Activated effector memory CD4-positive, alpha-beta T cell treated with anti-CD3 and anti-CD28 coated beads, Interleukin-2, amount 50 U/mL, for 16 hours (primary cell): ENCODE measurements at regions not wholly inside any gene's neighbourhood (a gene's known extent, or its start where the extent isn't known, plus 50 kb on each side); places are given as distances from the start of the nearest gene placed in this dataset.
A peak's percentile ranks its signal among the peaks of the same experiment; 100 is the strongest.
"Not testable (repeated sequence)": the region's sequence is repeated elsewhere in the genome, so short reads cannot be mapped to it uniquely, and the experiment has no call there.

Experiments used
- DNase-seq: peaks from one replicate; pipeline ENCODE4 v3.0.0-alpha.2; 2020

DNA sequence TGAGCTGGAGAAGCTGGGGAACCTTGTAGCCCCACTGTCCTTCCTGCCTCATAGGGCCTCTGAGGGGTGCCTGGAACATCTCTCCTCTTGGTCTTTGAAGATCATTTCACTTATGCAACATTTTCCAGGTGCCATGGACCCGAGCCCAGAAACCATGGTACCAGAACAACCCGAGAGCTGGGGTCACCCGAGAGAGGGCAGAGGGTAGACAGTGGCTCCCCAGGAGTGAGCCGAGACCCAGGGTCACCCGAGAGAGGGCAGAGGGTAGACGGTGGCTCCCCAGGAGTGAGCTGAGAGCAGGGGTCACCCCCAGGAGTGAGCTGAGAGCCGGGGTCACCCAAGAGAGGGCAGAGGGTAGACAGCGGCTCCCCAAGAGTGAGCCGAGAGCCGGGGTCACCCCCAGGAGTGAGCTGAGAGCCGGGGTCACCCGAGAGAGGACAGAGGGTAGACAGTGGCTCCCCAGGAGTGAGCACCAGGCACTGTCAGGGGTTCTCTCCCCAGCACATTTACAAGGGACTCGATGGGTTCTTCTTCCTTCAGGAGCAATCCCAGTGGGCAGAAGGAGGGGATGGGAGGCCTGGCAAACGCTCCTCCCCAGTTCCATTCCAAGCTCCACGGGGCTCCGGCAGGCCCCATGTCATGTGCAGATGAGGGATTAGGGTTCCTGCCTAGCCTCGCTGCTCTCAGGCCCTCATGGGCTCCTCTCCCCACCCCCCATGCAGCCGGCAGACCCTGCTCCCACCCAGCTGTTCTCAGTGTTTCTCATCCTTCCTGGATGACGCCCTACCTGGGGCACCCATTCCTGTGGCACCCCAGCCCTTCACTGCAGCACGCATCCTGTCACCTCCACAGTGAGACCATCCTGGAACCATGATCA lies 163.5 kb downstream of the RTP5 start:
- no peak for DNase-seq

DNA sequence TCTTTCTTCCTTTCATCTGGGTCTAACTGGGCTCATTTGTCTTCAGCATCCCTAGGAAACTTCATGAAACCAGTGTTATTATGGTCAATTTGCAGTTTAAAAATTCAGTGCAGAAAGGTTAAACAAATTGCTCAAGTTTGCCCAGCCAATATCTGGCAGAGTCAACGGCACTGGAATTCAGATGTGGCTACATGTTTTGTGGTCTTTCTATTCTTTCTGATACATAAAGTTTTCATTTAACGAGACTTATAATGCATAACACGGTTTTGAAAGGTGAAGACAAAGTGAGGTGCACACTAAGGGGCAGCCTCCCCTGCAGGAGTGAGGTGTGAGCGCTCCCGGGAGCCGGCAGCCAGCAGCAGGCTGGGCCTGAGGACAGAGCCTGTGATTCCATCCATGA lies 164.6 kb downstream of the RTP5 start:
- peak; percentile 28 for DNase-seq

DNA sequence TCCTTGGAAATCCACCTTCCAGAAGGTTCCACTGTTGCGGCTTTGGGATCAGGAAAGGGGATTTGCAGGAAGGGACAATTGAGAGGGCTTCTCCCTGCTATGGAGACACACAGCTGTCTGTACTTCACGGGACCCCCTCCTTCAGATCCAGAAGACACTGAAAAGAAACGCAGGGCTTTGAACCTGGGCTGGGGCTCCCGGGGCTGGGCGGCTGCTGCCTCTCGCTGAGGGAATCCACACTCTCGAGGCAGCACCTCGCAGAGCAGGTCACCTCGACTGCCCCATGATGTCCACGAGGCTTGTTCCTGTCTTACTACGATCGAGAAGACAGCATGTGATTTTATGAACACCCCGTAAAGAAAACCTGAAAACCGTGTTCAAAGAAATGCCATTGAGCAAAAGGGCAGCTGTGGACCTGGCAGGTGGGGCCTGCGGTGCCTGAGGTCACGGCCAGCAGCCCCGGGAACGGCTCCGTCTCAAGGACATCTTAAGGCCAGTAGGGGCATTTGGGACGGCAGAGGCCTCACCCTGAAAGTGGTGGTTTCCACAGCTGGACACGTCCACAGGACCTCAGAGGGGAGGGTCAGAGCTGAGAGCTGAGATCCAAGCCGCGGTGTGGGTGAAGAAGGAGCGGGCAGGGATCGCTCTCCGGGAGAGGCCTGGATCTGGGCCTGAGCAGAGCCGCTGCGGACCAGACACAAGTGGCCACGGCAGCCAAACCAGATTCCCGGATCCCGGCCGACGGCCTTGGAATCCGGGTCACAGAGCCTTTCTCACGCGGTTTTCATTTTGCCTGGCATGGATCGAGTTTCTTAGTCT lies 165.7 kb downstream of the RTP5 start:
- DNase-seq: peak; percentile 56

DNA sequence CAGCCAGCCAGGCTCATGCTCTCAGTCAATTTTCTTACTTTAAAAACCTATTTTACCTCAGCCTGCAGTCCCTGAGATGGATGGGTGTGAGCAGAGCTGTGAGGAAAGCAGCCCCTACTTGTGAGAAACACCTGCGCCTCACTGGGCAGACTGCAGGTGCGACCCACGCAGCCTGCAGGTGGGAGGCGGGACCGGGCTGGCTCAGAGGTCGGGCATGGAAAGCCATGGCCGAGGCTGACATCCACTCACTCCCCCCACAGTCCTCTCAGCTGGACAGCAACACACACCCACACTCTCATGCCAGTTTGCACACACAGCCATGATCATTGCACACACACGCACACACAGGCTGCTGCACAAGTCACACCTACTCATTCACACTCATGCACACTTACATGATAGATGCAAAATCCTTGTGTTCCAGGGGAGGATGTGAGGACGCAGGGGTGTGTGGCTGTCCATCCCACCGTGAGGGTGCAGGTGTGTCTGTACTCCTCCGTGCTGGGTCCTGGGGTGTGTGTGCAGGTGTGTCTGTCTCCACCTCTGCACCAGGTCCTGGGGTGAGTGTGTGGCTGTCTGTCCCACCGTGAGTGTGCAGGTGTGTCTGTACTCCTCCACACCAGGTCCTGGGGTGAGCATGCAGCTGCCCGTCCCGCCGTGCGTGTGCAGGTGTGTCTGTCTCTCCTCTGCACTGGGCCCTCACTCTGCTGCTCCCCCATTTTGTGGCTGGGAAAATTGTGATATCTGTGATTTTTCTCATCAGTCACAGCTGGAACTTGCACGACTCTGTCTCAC lies 166.5 kb downstream of the RTP5 start:
- DNase-seq: peak; percentile 44

DNA sequence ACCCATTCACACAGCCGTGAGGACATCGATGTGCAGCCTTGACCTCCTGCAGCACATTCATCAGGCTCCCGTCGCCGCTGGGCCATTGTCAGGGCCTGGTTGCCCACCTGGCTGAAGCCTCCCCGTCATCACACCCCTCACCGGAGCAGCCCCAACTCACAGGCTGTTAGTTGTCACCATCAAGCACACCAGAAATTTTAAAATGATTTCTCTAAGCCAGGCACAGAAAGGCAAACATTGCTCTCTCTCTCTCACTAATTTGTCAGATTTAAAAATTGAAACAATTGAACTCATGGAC lies 167.1 kb downstream of the RTP5 start:
- DNase-seq: peak; percentile 42

DNA sequence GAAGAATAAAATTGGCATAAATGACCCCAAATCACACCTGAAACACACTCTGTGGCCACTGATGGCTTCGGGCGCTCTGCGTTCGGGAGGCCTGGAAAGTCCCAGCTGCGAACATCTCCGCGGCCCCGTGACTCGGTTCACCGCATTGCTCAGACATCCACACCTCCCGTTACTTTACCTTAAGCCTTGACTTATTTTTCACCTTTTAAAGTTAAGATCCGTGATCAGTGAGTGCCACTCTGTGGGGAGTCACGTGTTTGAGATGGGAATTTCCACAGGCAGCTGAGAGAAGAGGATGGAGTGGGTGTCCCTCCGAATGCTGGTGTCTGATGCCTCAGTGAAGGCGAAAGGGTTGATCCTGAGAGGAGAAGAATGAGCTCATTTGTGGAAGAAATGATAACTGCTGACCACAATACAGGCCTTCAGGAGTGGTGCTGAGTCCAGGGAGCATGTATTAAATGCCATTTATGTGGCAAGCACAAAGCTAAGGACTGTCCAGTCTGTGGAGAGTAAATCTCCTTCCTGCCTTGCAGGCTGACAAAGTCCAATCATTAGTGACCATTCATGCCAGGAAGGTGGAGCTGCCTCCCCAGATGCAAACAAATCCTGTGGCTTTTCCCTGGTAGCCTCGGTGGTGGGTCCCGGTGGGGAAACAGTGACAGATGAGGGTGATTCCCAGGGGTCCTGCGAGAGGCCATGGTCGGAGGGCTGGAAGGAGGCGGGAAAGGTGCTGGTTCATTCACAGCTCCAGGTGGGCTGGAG lies 168.8 kb downstream of the RTP5 start:
- peak; percentile 64 for DNase-seq

DNA sequence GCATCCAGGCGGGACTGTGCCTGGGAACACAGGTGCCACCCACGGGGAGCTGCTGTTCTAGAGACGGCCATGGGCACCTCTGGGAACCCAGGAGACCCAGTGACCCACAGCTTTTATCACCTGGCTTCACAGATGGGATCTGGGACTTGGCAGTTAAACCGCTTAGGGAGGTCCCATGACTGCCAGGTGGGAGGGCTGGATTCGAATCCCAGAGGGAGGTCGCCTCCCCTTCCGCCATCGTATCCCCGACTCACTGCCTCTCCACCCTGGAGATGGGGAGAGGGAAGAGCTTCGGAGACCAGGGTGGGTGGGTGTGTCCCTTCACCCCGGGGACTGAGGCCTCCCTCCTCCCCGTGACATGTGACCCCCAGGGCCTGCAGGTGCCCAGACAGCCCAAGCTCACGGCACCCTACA lies 169.4 kb downstream of the RTP5 start:
- DNase-seq: peak; percentile 58

DNA sequence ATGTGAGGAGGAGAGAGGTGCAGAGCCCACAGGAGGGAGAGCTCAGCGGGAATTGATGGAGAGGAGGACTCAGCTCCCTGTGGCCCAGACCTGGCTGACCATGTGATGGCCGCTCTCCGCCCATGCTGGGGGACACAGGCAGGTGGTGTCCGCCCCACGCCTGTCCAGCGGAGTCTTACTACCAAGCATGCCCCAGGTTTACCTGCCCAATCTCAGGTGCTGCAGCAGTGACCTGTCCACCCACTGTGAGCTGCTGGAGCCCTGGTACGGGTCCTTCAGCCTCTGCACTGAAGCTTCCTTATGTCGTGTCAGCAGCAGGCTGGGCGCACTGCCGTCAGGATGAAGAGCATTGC lies 170.8 kb downstream of the RTP5 start:
- no peak for DNase-seq

DNA sequence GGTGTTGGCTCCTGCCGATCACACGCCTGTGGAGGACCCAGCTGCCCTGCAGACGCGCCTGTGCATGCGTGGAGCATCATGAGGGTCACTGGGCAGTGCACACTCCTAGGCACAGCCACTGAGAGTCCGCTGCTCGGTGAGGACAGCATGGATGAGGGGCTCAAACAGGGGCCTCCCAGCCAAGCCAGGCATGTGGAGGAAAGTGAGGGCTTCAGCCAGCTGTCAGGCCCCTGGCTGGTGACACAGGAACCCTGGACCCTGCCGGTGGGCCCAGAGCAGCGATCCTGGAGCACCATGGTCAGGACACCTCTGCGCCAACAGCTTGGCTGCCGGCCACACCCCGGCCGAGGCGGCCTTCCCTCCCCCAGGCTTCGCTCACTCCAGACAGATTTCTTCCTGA lies 171.2 kb downstream of the RTP5 start:
- DNase-seq: no peak

DNA sequence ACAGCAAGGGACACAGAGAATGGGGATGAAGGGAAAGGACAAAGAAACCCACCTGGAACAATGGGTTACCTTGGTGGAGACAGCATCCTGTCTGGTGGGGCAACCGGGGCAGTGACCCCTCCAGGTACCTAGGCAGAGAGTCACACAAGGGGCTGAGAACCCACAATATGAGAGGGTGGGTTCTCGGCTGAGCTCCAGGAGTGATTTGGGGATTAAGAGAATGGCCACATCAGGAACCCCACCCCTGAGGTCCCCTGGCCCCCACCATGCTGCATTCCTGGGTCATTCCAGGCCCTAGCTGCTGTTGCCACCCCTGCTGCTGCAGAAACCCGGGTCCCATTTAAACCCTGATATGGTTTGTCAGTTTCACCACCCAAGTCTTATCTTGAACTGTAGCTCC lies 172.3 kb downstream of the RTP5 start:
- DNase-seq: peak; percentile 24

DNA sequence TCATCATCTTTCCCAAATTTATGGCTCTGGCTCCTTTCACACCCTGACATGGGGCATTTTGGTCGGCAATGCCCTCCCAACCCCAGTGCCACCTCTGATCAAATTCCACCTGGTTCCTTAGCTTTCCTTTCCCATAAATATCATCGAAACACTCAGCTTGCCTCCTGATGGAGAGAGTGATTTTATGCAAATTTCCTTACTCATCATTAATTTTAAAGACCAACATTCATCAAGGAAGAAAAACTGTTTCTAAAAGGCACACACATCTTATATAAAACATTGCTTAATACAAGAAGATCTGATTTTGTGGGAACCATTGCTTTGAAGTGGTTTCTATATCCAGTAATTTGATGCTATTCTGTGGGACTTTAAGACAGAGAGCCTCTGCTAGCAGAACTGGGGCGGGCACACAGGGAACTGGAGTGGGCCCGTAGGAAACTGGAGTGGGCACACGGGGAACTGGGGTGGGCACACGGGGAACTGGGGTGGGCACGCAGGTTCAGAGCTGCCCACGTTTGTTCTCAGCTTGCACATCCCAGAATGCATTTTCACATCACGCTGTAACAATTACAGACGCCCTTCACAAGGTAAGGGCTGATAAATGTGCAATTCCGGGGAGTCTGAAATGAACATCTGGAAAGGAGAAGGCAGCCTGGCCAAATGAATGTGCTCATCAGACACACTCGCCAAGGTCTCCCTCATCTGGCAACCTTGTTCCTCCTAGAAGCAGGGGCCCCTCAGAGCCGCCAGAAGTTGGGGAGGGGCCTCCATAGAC lies 174.2 kb downstream of the RTP5 start:
- DNase-seq: no peak

DNA sequence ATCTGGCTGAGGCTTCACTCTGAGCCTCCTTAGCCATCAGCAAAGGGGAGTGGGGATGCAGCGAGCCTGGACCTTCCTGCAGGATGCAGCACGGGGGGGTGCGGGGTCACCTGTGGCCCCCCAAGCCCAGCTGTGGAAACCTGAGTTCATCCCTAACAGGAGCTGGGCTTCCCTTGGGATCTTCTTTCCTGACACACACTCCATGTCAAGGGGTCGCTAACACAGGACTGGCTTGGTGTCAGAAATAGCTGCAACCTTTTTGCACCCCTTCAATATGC lies 174.7 kb downstream of the RTP5 start:
- no peak for DNase-seq

DNA sequence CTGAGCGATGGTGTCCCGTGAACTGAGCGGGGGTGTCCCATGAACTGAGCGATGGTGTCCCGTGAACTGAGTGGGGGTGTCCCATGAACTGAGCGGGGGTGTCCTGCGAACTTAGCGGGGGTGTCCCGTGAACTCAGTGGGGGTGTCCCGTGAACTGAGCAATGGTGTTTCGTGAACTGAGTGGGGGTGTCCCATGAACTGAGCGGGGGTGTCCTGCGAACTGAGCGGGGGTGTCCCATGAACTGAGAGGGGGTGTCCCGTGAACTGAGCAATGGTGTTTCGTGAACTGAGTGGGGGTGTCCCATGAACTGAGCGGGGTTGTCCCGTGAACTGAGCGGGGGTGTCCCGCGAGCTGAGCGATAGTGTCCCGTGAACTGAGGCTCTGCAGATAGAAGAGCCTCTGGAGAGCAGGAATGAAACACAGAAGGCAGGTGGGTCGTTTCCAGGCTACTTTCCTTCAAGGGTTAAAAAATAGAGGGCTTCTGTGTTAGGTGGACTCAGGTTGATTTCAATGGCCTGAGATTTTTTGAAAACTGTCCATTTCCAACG lies 176.1 kb downstream of the RTP5 start:
- DNase-seq: peak; percentile 46

DNA sequence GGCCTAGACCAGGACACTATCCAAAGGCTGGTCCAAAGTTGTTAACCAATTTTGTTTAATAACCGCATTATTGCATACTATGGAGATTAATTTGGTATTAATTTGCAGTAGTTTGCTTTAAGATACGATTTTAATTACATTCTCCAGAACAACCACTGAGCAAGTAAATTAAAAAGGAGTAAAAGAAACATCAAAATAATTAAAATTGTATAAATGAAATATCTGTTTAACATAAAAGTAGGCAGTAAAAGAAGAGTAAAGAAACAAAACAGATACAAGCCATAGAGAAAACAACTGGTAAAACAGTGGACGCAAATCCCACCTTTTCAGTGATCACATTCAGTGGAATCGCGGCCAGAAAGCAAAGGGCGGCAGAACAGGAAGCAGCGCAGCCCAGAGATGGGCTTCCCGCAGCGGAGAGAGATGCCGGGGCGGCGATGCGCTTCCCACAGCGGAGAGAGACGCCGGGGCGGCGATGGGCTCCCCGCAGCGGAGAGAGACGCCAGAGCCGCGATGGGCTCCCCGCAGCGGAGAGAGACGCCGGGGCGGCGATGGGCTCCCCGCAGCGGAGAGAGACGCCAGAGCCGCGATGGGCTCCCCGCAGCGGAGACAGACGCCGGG lies 176.8 kb downstream of the RTP5 start:
- DNase-seq: peak; percentile 2

DNA sequence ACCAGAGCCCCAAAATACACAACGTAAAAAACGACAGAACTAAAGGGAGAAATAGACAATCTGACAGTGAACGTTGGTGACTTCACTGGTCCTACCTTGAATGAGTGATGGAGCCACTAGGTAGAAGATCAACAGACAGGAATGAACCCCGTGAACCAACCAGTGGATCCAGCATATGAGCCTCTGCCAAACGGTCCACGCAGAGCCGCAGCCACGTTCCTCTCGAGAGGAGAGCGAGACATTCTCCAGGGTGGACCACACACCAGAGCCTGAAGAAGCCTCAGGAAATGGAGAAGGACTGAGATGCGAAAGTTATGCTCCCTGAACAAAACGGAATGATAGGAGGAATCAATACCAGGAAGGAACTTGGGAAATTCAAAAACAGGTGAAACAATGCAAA lies 178.4 kb downstream of the RTP5 start:
- no peak for DNase-seq

DNA sequence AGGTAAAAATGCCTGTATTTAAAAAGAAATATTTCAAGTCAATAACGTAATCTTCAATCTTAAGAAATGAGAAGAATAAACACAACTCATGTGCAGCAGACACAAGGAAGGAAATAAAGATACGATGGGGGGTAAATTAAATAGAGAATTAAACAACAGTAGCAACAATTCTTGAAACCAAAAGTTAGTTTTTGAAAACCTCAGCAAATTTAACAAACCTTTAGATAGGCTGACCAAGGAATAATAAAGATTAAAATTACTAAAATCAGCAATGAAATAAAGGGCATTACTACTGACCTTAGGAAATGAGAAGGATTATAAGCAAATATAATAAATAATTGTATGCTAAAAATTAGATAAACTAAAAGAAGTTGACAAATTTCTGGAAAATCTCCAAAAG lies 178.9 kb downstream of the RTP5 start:
- no peak for DNase-seq

DNA sequence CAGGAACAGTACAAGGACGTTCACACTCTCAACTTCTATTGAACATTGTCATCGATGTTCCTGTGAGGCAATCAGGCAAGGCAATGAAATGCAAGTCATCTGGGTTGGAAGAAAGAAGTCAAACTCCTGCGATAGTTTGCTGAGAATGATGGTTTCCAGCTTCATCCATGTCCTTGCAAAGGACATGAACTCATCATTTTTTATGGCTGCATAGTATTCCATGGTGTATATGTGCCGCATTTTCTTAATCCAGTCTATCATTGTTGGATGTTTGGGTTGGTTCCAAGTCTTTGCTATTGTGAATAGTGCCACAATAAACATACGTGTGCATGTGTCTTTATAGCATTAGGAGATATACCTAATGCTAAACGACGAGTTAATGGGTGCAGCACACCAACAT lies 180.0 kb downstream of the RTP5 start:
- DNase-seq: not testable (repeated sequence)

DNA sequence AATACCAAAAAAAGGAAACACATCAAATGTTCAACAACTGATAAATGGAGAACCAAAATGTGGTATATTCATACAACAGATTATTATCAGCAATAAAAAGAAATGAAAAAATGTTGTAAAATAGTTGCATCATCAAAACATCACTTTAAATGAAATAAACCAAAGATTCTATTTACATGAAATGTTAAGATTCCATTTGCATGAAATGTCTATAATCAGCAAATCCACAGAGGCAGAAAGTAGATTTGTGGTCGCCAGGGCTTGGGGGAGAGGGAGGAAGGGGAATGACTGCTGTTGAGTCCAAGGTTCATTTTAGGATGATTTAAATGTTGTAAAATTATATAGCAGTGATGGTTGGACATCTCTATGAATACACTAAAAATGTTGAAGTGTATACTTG lies 181.9 kb downstream of the RTP5 start:
- DNase-seq: no peak

DNA sequence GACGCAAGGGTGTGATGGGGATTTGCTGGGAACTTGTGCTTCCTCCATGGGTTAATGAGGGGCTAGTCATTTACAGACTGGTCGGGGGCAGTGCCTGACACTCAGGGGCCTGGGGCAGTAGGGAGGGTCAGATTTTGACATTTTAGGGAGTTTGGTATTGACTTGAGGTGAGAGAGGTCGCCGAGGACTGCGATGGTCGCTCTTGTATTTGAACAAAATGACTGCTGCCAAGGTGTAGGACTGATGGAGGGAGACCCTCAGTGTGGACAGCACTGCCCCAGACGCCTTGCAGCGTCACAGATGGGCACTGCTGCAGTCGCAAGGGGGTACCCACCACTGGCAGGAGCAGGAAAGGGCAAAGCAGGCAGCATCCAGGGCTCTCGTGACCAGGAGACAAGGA lies 182.9 kb downstream of the RTP5 start:
- no peak for DNase-seq

DNA sequence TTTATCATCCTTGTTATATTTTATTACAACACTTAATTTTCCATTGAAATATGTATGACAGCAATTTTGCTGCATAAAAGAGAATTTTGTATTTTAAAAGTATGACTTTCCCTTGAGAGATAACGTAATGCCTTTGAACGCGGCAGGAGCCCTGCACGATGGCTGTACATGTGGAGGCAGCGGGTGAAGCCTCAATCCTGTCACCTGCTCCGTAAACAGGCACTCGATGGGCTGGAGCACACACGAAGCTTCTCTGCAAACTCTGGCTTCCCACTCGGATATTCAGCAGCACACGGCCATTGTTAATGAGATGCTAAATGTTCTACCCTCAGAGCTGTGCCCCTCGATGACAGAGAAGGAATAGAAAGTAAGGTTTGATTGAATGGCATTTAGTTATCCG lies 184.4 kb downstream of the RTP5 start:
- no peak for DNase-seq

DNA sequence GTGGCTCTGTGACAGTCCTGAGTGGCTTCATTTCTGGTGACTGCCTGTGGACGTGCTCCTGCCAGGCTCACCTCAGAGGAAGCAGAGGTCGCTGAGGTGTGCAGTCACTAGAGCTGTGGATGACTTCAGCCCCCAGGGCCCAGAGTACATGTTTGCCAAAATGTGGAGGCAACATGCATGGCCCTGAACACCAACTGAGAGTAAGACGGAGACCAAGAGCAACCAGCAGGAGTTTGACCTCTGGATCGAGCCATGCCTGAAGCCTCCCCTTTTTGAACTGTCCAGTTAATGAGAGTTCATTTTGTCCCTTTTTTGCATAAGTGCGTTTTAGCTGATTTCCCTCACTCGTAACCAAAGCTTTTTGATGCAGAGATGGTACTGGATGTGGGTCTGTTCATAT lies 184.9 kb downstream of the RTP5 start:
- no peak for DNase-seq
